ENCODE measurements at regions not wholly inside any gene's neighbourhood (a gene's known extent, or its start where the extent isn't known, plus 50 kb on each side); places are given as distances from the start of the nearest gene placed in this dataset.

GRCh38 chr13:22212576-22212975 lies 541.7 kb downstream of the FGF9 start:
- TF ChIP-seq SAP30 (IDR thresholded peaks at IDR 0.05; ENCODE audit: borderline replicate concordance, insufficient read depth, low read depth, low read length, poor library complexity, severe bottlenecking) (no peak), HBP1 (CRISPR knock-in tag; IDR thresholded peaks at IDR 0.05) (no peak), E2F3 (CRISPR knock-in tag; IDR thresholded peaks at IDR 0.05) (no peak), RREB1 (CRISPR knock-in tag; IDR thresholded peaks at IDR 0.05) (no peak), ZNF263 (CRISPR knock-in tag; IDR thresholded peaks at IDR 0.05; ENCODE audit: borderline replicate concordance) (no peak), TRIM28 (IDR thresholded peaks at IDR 0.05) (no peak)
- intact Hi-C loops (cut with micrococcal nuclease) (no loop called here), in situ Hi-C loops (cut with MboI) (no loop called here)
- H3K4me2 ChIP-seq (ENCODE audit: insufficient read depth, low read length), result no peak overlapping the region
- ChIA-PET CTCF (ENCODE audit: low intra/inter-chr PET ratio) (no interaction called here), POLR2A (no interaction called here)
- no peaks in the 10 kb centered on the region for H4K20me1 ChIP-seq (replicated peaks; ENCODE audit: control insufficient read depth, insufficient read depth, low read length)
- no TSS peak for BruUV-seq (replicated peaks)
- ATAC-seq, result no peak
- no peaks in the 10 kb centered on the region for H3K4me1 ChIP-seq (replicated peaks in 1 of 2; ENCODE audit: control insufficient read depth in 2 of 2, insufficient read depth in 2 of 2, low read length in 2 of 2)
- FAIRE-seq, result no peak
- peaks cover 0 to 2% of the 10 kb centered on the region in 2 experiments; a peak in 2 of 5 replicates for H3K27me3 ChIP-seq (ENCODE audit: control insufficient read depth in 2 of 2, insufficient read depth in 2 of 2, low read length in 2 of 2)
- DNase-seq (ENCODE audit: extremely low read depth in 1 of 4, low spot score in 3 of 4), result no peak
- H3K4me3 ChIP-seq, result no peak overlapping the region
- 0% methylated on average over 9 of the region's 10 CpGs for WGBS (ENCODE audit: insufficient coverage, low coverage, missing lambda C conversion rate)
- H3K9me1 ChIP-seq (ENCODE audit: control insufficient read depth, insufficient read depth, low read length), result no peaks in the 10 kb centered on the region
- H3K36me3 ChIP-seq (ENCODE audit: control insufficient read depth, insufficient read depth, low read length), result no peaks in the 10 kb centered on the region
- H3K79me2 ChIP-seq (ENCODE audit: control insufficient read depth, insufficient read depth, low read length), result no peaks in the 10 kb centered on the region
- H3K9me3 ChIP-seq (replicated peaks; ENCODE audit: control insufficient read depth, insufficient read depth, low read depth, low read length), result no peaks in the 10 kb centered on the region
- no peak overlapping the region for H3K9ac ChIP-seq (ENCODE audit: insufficient read depth in 1 of 2, low read depth in 2 of 2, low read length in 2 of 2)
- no peak overlapping the region for H3K27ac ChIP-seq (ENCODE audit: extremely low read depth, low read depth, low read length)
- H2AFZ ChIP-seq (ENCODE audit: low read depth, low read length), result no peak overlapping the region
